Panc1 (cell line): ENCODE measurements at regions not wholly inside any gene's neighbourhood (a gene's known extent, or its start where the extent isn't known, plus 50 kb on each side); places are given as distances from the start of the nearest gene placed in this dataset.

Source experiments
- ATAC-seq: fragments of 200-7000 bp; cut with Tn5 transposase; 2 replicates; pipeline ENCODE4 v1.9.1; 2020; ENCODE audit warnings: mild to moderate bottlenecking, moderate library complexity
- BruUV-seq: library from RNA; stranded (reverse); fragments of 400-500 nt; replicated peaks from 2 replicates; lab custom pipeline; 2021; lab: Mats Ljungman, UMichigan
- CTCF ChIA-PET: fragments of 300-600 bp; sonication (Branson Sonifier 250); formaldehyde crosslinking; loops from one replicate; lab custom pipeline; 2022; ENCODE audit warnings: antibody characterized with exemption; lab: Charles Lee
- POLR2A ChIA-PET: fragments of 300-600 bp; sonication (Branson Sonifier 250); formaldehyde crosslinking; loops from one replicate; lab custom pipeline; 2022; ENCODE audit warnings: antibody characterized with exemption; lab: Charles Lee
- DNase-seq: peaks from one replicate; pipeline ENCODE4 v3.0.0-alpha.2; 2010; ENCODE audit warnings: low read depth, low spot score
- H3K27ac ChIP-seq: 2 replicates; pipeline ENCODE4 v1.5.1; 2011; ENCODE audit warnings: mild to moderate bottlenecking, low read length, inconsistent platforms
- H3K27me3 ChIP-seq: fragments of 200-500 bp; sonication (Bioruptor generic); 2 replicates; pipeline ENCODE4 v1.6.0; 2014; ENCODE audit warnings: low read length, inconsistent platforms; ENCODE audit not compliant: control insufficient read depth, insufficient read depth
- H3K36me3 ChIP-seq: fragments of 200-500 bp; sonication (Bioruptor generic); 2 replicates; pipeline ENCODE4 v1.5.1; 2014; ENCODE audit warnings: inconsistent platforms, mild to moderate bottlenecking, low read length, moderate library complexity; ENCODE audit not compliant: control insufficient read depth, insufficient read depth
- H3K4me1 ChIP-seq: 2 replicates; pipeline ENCODE4 v1.5.1; 2011; ENCODE audit warnings: inconsistent platforms, mild to moderate bottlenecking, low read length, moderate library complexity; ENCODE audit not compliant: control insufficient read depth, insufficient read depth
- H3K4me3 ChIP-seq, 2 experiments: 2 replicates each; pipeline ENCODE4 v1.5.1; 2011 to 2012; ENCODE audit warnings: low read depth in 2 of 2, low read length in 2 of 2, mild to moderate bottlenecking in 2 of 2, inconsistent platforms in 1 of 2, moderate library complexity in 1 of 2
- H3K9me3 ChIP-seq: fragments of 200-500 bp; sonication (Bioruptor generic); 2 replicates; pipeline ENCODE4 v1.5.1; 2014; ENCODE audit warnings: low read depth, mild to moderate bottlenecking, inconsistent platforms, low read length, moderate library complexity; ENCODE audit not compliant: control insufficient read depth, insufficient read depth
- POLR2AphosphoS5 ChIP-seq: IDR thresholded peaks from 2 replicates; pipeline ENCODE4 v1.6.1; 2012; ENCODE audit warnings: mild to moderate bottlenecking, low read depth, low read length, moderate library complexity
- SIN3A ChIP-seq: IDR thresholded peaks from 2 replicates; pipeline ENCODE4 v1.6.1; 2012; ENCODE audit warnings: low read depth, mild to moderate bottlenecking, low read length, moderate library complexity, borderline replicate concordance; ENCODE audit not compliant: insufficient read depth
- TCF7L2 ChIP-seq: IDR thresholded peaks from 2 replicates; pipeline ENCODE4 v1.6.1; 2011; ENCODE audit warnings: mild to moderate bottlenecking, low read depth, low read length, inconsistent platforms
- in situ Hi-C: cut with HindIII; loops from 2 replicates; pipeline ENCODE4 v1.10.0; 2016; ENCODE audit warnings: low sequenced_read_pairs, low pct_unique_long_range_greater_than_20kb
- intact Hi-C: fragments of 100-400 bp; cut with micrococcal nuclease; formaldehyde crosslinking; loops from one replicate; pipeline ENCODE4 v1.10.0; 2022; ENCODE audit not compliant: unreplicated experiment
- TF ChIP-seq, protein P1 (sequence below): fragments of 450-650 bp; IDR thresholded peaks from 2 replicates; pipeline ENCODE4 v1.5.1; 2017; ENCODE audit warnings: mild to moderate bottlenecking
- TF ChIP-seq, protein P2 (sequence below), 2 experiments: IDR thresholded peaks; 2 replicates each; pipeline ENCODE4 v1.6.1; 2011 to 2012; ENCODE audit warnings: low read depth in 2 of 2, control low read depth in 1 of 2, low read length in 1 of 2, mild to moderate bottlenecking in 1 of 2, moderate library complexity in 1 of 2; ENCODE audit not compliant: insufficient read depth in 1 of 2

DNA sequence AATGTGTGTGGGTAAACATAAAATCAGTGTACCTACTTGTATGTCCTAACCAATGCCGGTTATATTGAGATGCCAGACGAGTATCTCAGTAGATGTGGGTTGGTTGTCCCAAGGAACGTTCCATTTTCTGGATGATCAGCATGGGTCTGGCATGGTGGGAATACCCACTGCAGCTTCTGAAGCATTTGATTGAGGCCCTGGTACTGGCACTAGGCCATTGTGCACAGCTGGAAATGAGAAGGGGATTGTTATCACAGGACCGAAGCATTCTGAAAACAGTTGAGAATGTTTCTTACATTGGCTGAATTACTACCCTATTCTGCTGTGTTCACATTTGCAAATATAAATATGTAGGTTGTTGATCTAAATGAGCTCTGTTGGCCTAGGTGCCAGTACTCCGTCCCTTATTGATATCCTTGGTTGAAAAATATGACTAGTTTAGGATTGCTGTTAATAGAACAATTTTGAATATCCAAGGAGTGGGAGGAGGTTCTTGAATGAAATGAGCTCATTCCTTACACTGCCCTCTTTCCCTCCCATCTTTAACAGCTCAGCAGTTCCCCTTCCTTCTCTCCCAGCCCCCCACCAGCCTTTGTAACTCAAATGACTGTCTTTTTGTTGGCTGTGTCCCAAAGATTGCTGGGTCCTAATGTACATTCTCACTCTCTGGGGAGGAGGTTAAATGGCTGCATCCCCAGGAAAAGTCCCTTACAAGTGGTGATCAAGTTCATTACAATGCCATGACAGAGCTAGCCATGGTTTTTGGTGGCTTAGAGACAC lies 293.3 kb upstream of the TPM1 start:
- TF ChIP-seq, protein P1, sequence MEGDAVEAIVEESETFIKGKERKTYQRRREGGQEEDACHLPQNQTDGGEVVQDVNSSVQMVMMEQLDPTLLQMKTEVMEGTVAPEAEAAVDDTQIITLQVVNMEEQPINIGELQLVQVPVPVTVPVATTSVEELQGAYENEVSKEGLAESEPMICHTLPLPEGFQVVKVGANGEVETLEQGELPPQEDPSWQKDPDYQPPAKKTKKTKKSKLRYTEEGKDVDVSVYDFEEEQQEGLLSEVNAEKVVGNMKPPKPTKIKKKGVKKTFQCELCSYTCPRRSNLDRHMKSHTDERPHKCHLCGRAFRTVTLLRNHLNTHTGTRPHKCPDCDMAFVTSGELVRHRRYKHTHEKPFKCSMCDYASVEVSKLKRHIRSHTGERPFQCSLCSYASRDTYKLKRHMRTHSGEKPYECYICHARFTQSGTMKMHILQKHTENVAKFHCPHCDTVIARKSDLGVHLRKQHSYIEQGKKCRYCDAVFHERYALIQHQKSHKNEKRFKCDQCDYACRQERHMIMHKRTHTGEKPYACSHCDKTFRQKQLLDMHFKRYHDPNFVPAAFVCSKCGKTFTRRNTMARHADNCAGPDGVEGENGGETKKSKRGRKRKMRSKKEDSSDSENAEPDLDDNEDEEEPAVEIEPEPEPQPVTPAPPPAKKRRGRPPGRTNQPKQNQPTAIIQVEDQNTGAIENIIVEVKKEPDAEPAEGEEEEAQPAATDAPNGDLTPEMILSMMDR: no peak
- TF ChIP-seq, protein P2, sequence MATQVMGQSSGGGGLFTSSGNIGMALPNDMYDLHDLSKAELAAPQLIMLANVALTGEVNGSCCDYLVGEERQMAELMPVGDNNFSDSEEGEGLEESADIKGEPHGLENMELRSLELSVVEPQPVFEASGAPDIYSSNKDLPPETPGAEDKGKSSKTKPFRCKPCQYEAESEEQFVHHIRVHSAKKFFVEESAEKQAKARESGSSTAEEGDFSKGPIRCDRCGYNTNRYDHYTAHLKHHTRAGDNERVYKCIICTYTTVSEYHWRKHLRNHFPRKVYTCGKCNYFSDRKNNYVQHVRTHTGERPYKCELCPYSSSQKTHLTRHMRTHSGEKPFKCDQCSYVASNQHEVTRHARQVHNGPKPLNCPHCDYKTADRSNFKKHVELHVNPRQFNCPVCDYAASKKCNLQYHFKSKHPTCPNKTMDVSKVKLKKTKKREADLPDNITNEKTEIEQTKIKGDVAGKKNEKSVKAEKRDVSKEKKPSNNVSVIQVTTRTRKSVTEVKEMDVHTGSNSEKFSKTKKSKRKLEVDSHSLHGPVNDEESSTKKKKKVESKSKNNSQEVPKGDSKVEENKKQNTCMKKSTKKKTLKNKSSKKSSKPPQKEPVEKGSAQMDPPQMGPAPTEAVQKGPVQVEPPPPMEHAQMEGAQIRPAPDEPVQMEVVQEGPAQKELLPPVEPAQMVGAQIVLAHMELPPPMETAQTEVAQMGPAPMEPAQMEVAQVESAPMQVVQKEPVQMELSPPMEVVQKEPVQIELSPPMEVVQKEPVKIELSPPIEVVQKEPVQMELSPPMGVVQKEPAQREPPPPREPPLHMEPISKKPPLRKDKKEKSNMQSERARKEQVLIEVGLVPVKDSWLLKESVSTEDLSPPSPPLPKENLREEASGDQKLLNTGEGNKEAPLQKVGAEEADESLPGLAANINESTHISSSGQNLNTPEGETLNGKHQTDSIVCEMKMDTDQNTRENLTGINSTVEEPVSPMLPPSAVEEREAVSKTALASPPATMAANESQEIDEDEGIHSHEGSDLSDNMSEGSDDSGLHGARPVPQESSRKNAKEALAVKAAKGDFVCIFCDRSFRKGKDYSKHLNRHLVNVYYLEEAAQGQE (IDR thresholded peaks at IDR 0.05; ENCODE audit: insufficient read depth in 1 of 2, low read depth in 2 of 2, low read length in 1 of 2): no peak
- TF ChIP-seq POLR2AphosphoS5 (no peak), SIN3A (no peak)
- in situ Hi-C loops: no loop called here

DNA sequence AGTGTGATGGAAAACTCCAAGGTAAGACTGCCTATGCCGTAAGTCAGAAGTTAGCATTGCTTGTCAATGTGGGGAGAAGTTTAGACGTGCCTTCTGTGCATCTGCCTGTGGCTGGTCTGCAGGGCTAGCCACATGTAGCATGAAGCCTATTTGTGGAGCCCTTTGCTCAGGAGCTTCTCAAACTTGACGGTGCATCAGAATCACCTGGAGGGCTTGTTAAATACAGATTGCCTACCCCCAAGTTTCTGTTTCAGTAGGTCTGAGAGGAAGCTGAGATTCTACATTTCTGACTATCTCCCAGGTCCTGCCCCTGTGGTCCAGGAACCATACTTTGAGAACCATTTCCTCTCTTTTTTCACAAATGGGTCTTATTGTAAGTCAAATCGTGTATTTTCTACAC lies 292.1 kb upstream of the TPM1 start:
- H3K4me3 ChIP-seq: no peak overlapping the region
- no peaks in the 10 kb centered on the region for H3K27me3 ChIP-seq
- POLR2A ChIA-PET: no interaction called here
- no peaks in the 10 kb centered on the region for H3K9me3 ChIP-seq
- TF ChIP-seq POLR2AphosphoS5 (no peak), TCF7L2 (no peak), SIN3A (no peak)
- TF ChIP-seq, protein P2 (IDR thresholded peaks at IDR 0.05; ENCODE audit: insufficient read depth in 1 of 2, low read depth in 2 of 2, low read length in 1 of 2): no peak
- TF ChIP-seq, protein P1: no peak
- no peak overlapping the region for H3K27ac ChIP-seq
- ATAC-seq (no peak), DNase-seq (no peak)
- in situ Hi-C loops (no loop called here), intact Hi-C loops (no loop called here)
- CTCF ChIA-PET: no interaction called here
- H3K4me1 ChIP-seq: no peaks in the 10 kb centered on the region
- H3K36me3 ChIP-seq: no peaks in the 10 kb centered on the region
- no TSS peak for BruUV-seq

More for the DNA sequence above, 293.3 kb upstream of the TPM1 start:
- Histone ChIP-seq H3K4me1 (no peaks in the 10 kb centered on the region), H3K9me3 (no peaks in the 10 kb centered on the region), H3K4me3 (no peak overlapping the region), H3K27me3 (no peaks in the 10 kb centered on the region), H3K36me3 (no peaks in the 10 kb centered on the region), H3K27ac (no peak overlapping the region)
- no peak for ATAC-seq
- no peak for DNase-seq
- ChIA-PET POLR2A (no interaction called here), CTCF (no interaction called here)
- intact Hi-C loops: no loop called here
- no TSS peak for BruUV-seq
